Tibial nerve (tissue), 3 donors: ENCODE measurements at regions not wholly inside any gene's neighbourhood (a gene's known extent, or its start where the extent isn't known, plus 50 kb on each side); places are given as distances from the start of the nearest gene placed in this dataset.

Experiments
- POLR2A ChIP-seq, 2 donors: fragments of 450-650 bp; IDR thresholded peaks; one replicate each; pipeline ENCODE4 v1.6.1; 2017; ENCODE audit warnings: antibody characterized with exemption in 2 of 2, mild to moderate bottlenecking in 2 of 2, moderate library complexity in 2 of 2
- TF ChIP-seq, protein P1 (sequence below), 5 experiments: fragments of 200-600 bp in 3 of 5; fragments of 450-650 bp in 2 of 5; sonication (generic) in 3 of 5; IDR thresholded peaks; one replicate each; pipeline ENCODE4 v1.5.1; 2016 to 2019; ENCODE audit warnings: antibody characterized with exemption in 5 of 5, mild to moderate bottlenecking in 3 of 5, moderate library complexity in 2 of 5

DNA sequence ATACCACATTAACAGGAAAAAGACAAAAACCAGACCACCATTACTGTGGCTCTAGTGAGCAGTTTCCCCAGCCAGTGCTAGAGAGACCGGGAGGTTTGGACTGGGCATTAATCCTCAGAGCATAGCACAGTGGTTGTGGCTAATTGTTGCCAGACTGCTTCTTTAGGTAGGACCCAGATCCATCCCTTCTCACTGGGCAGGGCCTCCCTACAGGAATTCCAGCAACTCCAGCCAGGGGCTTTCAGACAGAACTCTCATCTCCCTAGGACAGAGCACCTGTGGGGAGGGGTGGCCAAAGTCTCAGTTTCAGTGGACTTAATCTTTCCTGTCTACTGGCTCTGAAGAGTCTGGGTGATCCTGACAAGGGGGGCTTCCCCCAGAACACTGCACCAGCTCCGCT lies 759.6 kb downstream of the SQOR start:
- no peak for TF ChIP-seq POLR2A (IDR thresholded peaks at IDR 0.05)
- TF ChIP-seq, protein P1, sequence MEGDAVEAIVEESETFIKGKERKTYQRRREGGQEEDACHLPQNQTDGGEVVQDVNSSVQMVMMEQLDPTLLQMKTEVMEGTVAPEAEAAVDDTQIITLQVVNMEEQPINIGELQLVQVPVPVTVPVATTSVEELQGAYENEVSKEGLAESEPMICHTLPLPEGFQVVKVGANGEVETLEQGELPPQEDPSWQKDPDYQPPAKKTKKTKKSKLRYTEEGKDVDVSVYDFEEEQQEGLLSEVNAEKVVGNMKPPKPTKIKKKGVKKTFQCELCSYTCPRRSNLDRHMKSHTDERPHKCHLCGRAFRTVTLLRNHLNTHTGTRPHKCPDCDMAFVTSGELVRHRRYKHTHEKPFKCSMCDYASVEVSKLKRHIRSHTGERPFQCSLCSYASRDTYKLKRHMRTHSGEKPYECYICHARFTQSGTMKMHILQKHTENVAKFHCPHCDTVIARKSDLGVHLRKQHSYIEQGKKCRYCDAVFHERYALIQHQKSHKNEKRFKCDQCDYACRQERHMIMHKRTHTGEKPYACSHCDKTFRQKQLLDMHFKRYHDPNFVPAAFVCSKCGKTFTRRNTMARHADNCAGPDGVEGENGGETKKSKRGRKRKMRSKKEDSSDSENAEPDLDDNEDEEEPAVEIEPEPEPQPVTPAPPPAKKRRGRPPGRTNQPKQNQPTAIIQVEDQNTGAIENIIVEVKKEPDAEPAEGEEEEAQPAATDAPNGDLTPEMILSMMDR (IDR thresholded peaks at IDR 0.05): no peak
